Cardiac muscle cell (in vitro differentiated cells and primary cell): ENCODE measurements at regions not wholly inside any gene's neighbourhood (a gene's known extent, or its start where the extent isn't known, plus 50 kb on each side); places are given as distances from the start of the nearest gene placed in this dataset.

Experiments used
- DNase-seq, 2 donors: peaks; one replicate each; pipeline versions ENCODE4 v3.0.0 to v3.0.0-alpha.2; 2010 to 2017; ENCODE audit warnings: low read depth in 1 of 2, low spot score in 1 of 2
- H3K27ac ChIP-seq: fragments of 200-600 bp; sonication (generic); 2 replicates; pipeline ENCODE4 v1.5.1; 2016
- H3K27me3 ChIP-seq: fragments of 200-600 bp; sonication (generic); 2 replicates; pipeline ENCODE4 v1.6.0; 2016; ENCODE audit warnings: control low read depth
- H3K36me3 ChIP-seq: fragments of 200-600 bp; sonication (generic); 2 replicates; pipeline ENCODE4 v1.5.1; 2016; ENCODE audit warnings: control low read depth
- H3K4me1 ChIP-seq: fragments of 200-600 bp; sonication (generic); 2 replicates; pipeline ENCODE4 v1.8.1; 2017; ENCODE audit warnings: low read depth, mild to moderate bottlenecking, mixed run types
- H3K4me3 ChIP-seq: fragments of 200-600 bp; sonication (generic); 2 replicates; pipeline ENCODE4 v1.5.1; 2016; ENCODE audit warnings: mild to moderate bottlenecking
- H3K9me3 ChIP-seq: fragments of 200-600 bp; sonication (generic); 2 replicates; pipeline ENCODE4 v1.5.1; 2017; ENCODE audit warnings: low read depth, mild to moderate bottlenecking, control low read depth
- TF ChIP-seq, protein P1 (sequence below): IDR thresholded peaks from 2 replicates; pipeline ENCODE4 v1.5.1; 2012; ENCODE audit warnings: low read depth, mild to moderate bottlenecking, low read length

GRCh38 chr3:80606073-80606472, 838.3 kb upstream of the ROBO1 start:
- Histone ChIP-seq H3K36me3 (no peaks in the 10 kb centered on the region), H3K4me1 (no peaks in the 10 kb centered on the region), H3K9me3 (no peaks in the 10 kb centered on the region), H3K4me3 (no peak overlapping the region), H3K27ac (no peak overlapping the region), H3K27me3 (no peaks in the 10 kb centered on the region)
- DNase-seq: no peak
- TF ChIP-seq, protein P1, sequence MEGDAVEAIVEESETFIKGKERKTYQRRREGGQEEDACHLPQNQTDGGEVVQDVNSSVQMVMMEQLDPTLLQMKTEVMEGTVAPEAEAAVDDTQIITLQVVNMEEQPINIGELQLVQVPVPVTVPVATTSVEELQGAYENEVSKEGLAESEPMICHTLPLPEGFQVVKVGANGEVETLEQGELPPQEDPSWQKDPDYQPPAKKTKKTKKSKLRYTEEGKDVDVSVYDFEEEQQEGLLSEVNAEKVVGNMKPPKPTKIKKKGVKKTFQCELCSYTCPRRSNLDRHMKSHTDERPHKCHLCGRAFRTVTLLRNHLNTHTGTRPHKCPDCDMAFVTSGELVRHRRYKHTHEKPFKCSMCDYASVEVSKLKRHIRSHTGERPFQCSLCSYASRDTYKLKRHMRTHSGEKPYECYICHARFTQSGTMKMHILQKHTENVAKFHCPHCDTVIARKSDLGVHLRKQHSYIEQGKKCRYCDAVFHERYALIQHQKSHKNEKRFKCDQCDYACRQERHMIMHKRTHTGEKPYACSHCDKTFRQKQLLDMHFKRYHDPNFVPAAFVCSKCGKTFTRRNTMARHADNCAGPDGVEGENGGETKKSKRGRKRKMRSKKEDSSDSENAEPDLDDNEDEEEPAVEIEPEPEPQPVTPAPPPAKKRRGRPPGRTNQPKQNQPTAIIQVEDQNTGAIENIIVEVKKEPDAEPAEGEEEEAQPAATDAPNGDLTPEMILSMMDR: no peak

DNA sequence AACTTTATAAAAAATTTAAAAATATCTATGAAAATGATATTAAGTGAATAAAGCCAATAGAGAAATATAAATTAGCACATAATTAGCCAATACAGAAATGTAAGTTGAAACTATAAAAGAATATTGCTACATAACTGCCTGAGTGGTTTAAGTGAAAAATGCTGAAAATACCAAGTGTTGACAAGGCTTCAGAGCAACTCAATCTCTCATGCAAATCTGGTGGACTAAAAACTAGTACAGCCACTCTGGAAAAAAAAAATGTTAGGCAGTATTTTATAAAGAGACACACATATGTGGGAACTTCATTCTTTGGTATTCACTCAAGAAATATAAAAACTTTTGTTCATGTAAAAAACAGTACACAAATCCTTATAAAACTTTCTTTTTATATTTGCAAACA, 833.7 kb upstream of the ROBO1 start:
- H3K9me3 ChIP-seq: no peaks in the 10 kb centered on the region
- TF ChIP-seq, protein P1: no peak
- H3K4me1 ChIP-seq: no peaks in the 10 kb centered on the region
- H3K27me3 ChIP-seq: no peaks in the 10 kb centered on the region
- H3K4me3 ChIP-seq: no peak overlapping the region
- no peak overlapping the region for H3K27ac ChIP-seq
- no peaks in the 10 kb centered on the region for H3K36me3 ChIP-seq
- no peak for DNase-seq

GRCh38 chr3:80592792-80593191, 825.0 kb upstream of the ROBO1 start:
- H3K27me3 ChIP-seq: no peaks in the 10 kb centered on the region
- H3K9me3 ChIP-seq: no peaks in the 10 kb centered on the region
- TF ChIP-seq, protein P1: no peak
- H3K27ac ChIP-seq: no peak overlapping the region
- H3K4me3 ChIP-seq: no peak overlapping the region
- no peak for DNase-seq
- no peaks in the 10 kb centered on the region for H3K4me1 ChIP-seq
- H3K36me3 ChIP-seq: no peaks in the 10 kb centered on the region

DNA sequence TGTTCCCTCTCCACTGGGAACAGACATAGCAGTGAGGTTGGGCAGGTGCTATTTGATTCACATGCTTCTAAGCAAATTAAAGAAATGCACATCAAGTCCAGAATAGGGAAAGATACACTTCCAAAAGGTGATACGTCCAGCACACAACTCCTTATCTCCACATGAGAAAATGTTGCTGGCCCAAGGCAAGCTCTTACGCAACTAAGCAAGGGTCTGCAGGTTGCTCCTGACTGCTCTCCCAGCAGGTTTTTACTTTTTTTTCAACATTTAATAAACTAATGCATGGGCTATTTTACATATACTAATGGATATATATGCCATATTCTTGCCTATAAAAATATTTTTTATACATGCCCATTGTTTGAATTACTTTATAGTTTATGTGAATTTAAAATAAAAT, 818.5 kb upstream of the ROBO1 start:
- DNase-seq: no peak
- H3K27me3 ChIP-seq: no peaks in the 10 kb centered on the region
- TF ChIP-seq, protein P1: no peak
- no peaks in the 10 kb centered on the region for H3K9me3 ChIP-seq
- no peak overlapping the region for H3K27ac ChIP-seq
- H3K4me1 ChIP-seq: no peaks in the 10 kb centered on the region
- H3K36me3 ChIP-seq: no peaks in the 10 kb centered on the region
- no peak overlapping the region for H3K4me3 ChIP-seq

- H3K27ac ChIP-seq: no peak overlapping the region
- no peaks in the 10 kb centered on the region for H3K27me3 ChIP-seq
- TF ChIP-seq, protein P1: no peak
- no peaks in the 10 kb centered on the region for H3K4me1 ChIP-seq
- no peaks in the 10 kb centered on the region for H3K36me3 ChIP-seq
- H3K9me3 ChIP-seq: no peaks in the 10 kb centered on the region
- H3K4me3 ChIP-seq: no peak overlapping the region
- no peak for DNase-seq
These were observed 812.3 kb upstream of the ROBO1 start for GRCh38 chr3:80580146-80580545.

GRCh38 chr3:80564391-80564790, 796.6 kb upstream of the ROBO1 start:
- TF ChIP-seq, protein P1: no peak
- Histone ChIP-seq H3K9me3 (no peaks in the 10 kb centered on the region), H3K4me3 (no peak overlapping the region), H3K27me3 (no peaks in the 10 kb centered on the region), H3K4me1 (no peaks in the 10 kb centered on the region), H3K27ac (no peak overlapping the region), H3K36me3 (no peaks in the 10 kb centered on the region)
- no peak for DNase-seq
